K562 (cell line): ENCODE measurements at regions not wholly inside any gene's neighbourhood (a gene's known extent, or its start where the extent isn't known, plus 50 kb on each side); places are given as distances from the start of the nearest gene placed in this dataset.

Experiments
- ATAC-seq: fragments of 200-7000 bp; cut with Tn5 transposase; 3 replicates; pipeline ENCODE4 v1.9.1; 2020; ENCODE audit warnings: moderate library complexity
- BruUV-seq: library from RNA; stranded (reverse); fragments of 400-500 nt; replicated peaks from 2 replicates; lab custom pipeline; 2021; lab: Mats Ljungman, UMichigan
- CTCF ChIA-PET: fragments of 300-600 bp; formaldehyde crosslinking; extraction: SDS; loops from one replicate; lab custom pipeline; 2021; ENCODE audit warnings: low intra/inter-chr PET ratio; lab: Yijun Ruan, JAX
- POLR2A ChIA-PET: fragments of 300-600, 350-650 bp; sonication (Branson Sonifier 250); formaldehyde crosslinking; extraction: SDS; loops from one replicate; lab custom pipeline; 2021; ENCODE audit warnings: antibody characterized with exemption, inconsistent platforms; lab: Yijun Ruan, JAX
- DNase-seq, 4 experiments: peaks; one replicate each; pipeline versions ENCODE4 v3.0.0 to v3.0.0-alpha.2; 2011 to 2018; ENCODE audit warnings: low spot score in 3 of 4, mixed read lengths in 3 of 4; ENCODE audit errors: extremely low read depth in 1 of 4
- FAIRE-seq: peaks from 2 replicates; lab custom pipeline; 2011; peaks lifted over from hg19 to GRCh38; lab: Jason Lieb, UNC
- H2AFZ ChIP-seq: 2 replicates; pipeline ENCODE4 v1.6.0; 2011; ENCODE audit warnings: low read depth, low read length, control low read depth, inconsistent platforms
- H3K27ac ChIP-seq: fragments of 200-600 bp; 3 replicates; pipeline ENCODE4 v1.8.0; 2011; ENCODE audit warnings: low read depth, mild to moderate bottlenecking, control low read depth, inconsistent platforms, low read length, moderate library complexity, mixed read lengths; ENCODE audit errors: extremely low read depth
- H3K27me3 ChIP-seq, 2 experiments: fragments of 300-600 bp in 1 of 2; 2 replicates in 1 of 2; 3 replicates in 1 of 2; pipeline versions ENCODE4 v1.6.0 to v1.8.0; 2011; ENCODE audit warnings: inconsistent platforms in 2 of 2, low read length in 2 of 2, mild to moderate bottlenecking in 1 of 2, mixed read lengths in 1 of 2, moderate library complexity in 1 of 2; ENCODE audit not compliant: control insufficient read depth in 2 of 2, insufficient read depth in 2 of 2
- H3K36me3 ChIP-seq: fragments of 300-600 bp; 3 replicates; pipeline ENCODE4 v1.8.0; 2011; ENCODE audit warnings: mild to moderate bottlenecking, low read length, inconsistent platforms; ENCODE audit not compliant: control insufficient read depth, insufficient read depth
- H3K4me1 ChIP-seq, 2 experiments: fragments of 200-600 bp in 1 of 2; replicated peaks in 1 of 2; 2 replicates in 1 of 2; 3 replicates in 1 of 2; pipeline versions ENCODE4 v1.5.1 to v1.8.0; 2011; ENCODE audit warnings: inconsistent platforms in 2 of 2, low read length in 2 of 2, mild to moderate bottlenecking in 1 of 2, mixed read lengths in 1 of 2, moderate library complexity in 1 of 2; ENCODE audit not compliant: control insufficient read depth in 2 of 2, insufficient read depth in 2 of 2
- H3K4me2 ChIP-seq: 2 replicates; pipeline ENCODE4 v1.6.1; 2011; ENCODE audit warnings: low read length, control low read depth, inconsistent platforms, mixed read lengths; ENCODE audit not compliant: insufficient read depth
- H3K4me3 ChIP-seq: fragments of 200-600 bp; sonication (generic), shearing (Covaris generic); 2 replicates; pipeline ENCODE4 v1.5.1; 2016; ENCODE audit warnings: control low read depth, inconsistent platforms
- H3K79me2 ChIP-seq: fragments of 200-600 bp; 3 replicates; pipeline ENCODE4 v1.8.0; 2011; ENCODE audit warnings: low read length, inconsistent platforms; ENCODE audit not compliant: control insufficient read depth, insufficient read depth
- H3K9ac ChIP-seq, 2 experiments: 2 replicates each; pipeline versions ENCODE4 v1.6.0 to v1.6.1; 2011; ENCODE audit warnings: low read depth in 2 of 2, low read length in 2 of 2, control low read depth in 1 of 2, inconsistent platforms in 1 of 2, mild to moderate bottlenecking in 1 of 2, mixed read lengths in 1 of 2; ENCODE audit not compliant: insufficient read depth in 1 of 2
- H3K9me1 ChIP-seq: one replicate; pipeline ENCODE4 v1.6.0; 2011; ENCODE audit warnings: inconsistent platforms, mild to moderate bottlenecking, low read length, moderate library complexity; ENCODE audit not compliant: control insufficient read depth, insufficient read depth
- H3K9me3 ChIP-seq: replicated peaks from 2 replicates; pipeline ENCODE4 v1.5.1; 2011; ENCODE audit warnings: low read depth, low read length, inconsistent platforms; ENCODE audit not compliant: control insufficient read depth, insufficient read depth
- H4K20me1 ChIP-seq: replicated peaks from 2 replicates; pipeline ENCODE4 v1.6.1; 2011; ENCODE audit warnings: low read length, inconsistent platforms, mixed read lengths; ENCODE audit not compliant: control insufficient read depth, insufficient read depth
- CBX5 ChIP-seq: IDR thresholded peaks from 2 replicates; pipeline ENCODE4 v1.6.1; 2014; ENCODE audit warnings: low read depth, borderline replicate concordance
- CHD1 ChIP-seq: fragments of 200-600 bp; sonication (generic); IDR thresholded peaks from one replicate; pipeline ENCODE4 v1.6.1; 2012; ENCODE audit warnings: mild to moderate bottlenecking, moderate library complexity, low read length, inconsistent platforms
- U2AF1 ChIP-seq: fragments of 200-400 bp; formaldehyde crosslinking; optimal IDR thresholded peaks from 2 replicates; pipeline ENCODE3; 2017; ENCODE audit warnings: mild to moderate bottlenecking, low read depth, low read length, moderate library complexity
- ZNF133 ChIP-seq: fragments of 250-450 bp; sonication (Bioruptor Pico); IDR thresholded peaks from 2 replicates; pipeline ENCODE4 v1.4.0; 2020; ENCODE audit warnings: mild to moderate bottlenecking
- WGBS: fragments of 100-300 bp; shearing (Covaris generic); methylation state at CpG from one replicate; pipeline ENCODE4 v1.1.6; 2016; ENCODE audit warnings: low coverage, mixed read lengths; ENCODE audit not compliant: insufficient coverage; ENCODE audit errors: missing lambda C conversion rate; 5-methylcytosine and 5-hydroxymethylcytosine counted together
- in situ Hi-C: fragments of 300-500 bp; cut with MboI; formaldehyde crosslinking; loops from 4 replicates; pipeline ENCODE4 v1.15.0; 2018; ENCODE audit warnings: inconsistent platforms, mixed read lengths
- intact Hi-C: fragments of 100-400 bp; cut with micrococcal nuclease; formaldehyde crosslinking; loops from 2 replicates; pipeline ENCODE4 v1.14.2; 2022
- TF ChIP-seq, protein P1 (sequence below): sonication (generic); formaldehyde crosslinking; IDR thresholded peaks from 2 replicates; pipeline ENCODE4 v1.8.0; 2023; ENCODE audit warnings: missing genetic modification reagents, mild to moderate bottlenecking, borderline replicate concordance
- TF ChIP-seq, protein P2 (sequence below): fragments of 250-450 bp; sonication (Bioruptor Pico); IDR thresholded peaks from 2 replicates; pipeline ENCODE4 v1.8.0; 2021; ENCODE audit warnings: mild to moderate bottlenecking, moderate library complexity
- TF ChIP-seq, protein P3 (sequence below): fragments of 250-450 bp; sonication (Bioruptor Pico); IDR thresholded peaks from 2 replicates; pipeline ENCODE4 v1.5.0; 2020; ENCODE audit warnings: mild to moderate bottlenecking, borderline replicate concordance

DNA sequence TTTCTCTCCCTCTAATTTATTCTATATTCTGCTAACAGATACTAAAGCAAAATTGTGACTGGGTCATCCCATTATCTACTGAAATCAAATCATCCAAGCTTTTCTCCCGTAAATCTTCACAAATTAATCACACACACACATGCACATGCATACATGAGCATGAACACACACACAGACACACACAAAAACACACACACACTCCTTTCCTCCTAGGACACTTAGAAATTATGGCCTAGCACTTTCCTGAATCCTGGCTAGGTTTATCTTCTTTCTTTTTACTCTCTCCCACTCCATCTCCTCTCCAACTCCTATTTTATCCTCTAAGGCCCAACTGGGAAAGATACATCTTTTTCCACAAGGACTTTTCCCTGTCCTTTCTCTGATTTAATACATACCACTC is 255.6 kb upstream of the G2E3 start (continued):
- TF ChIP-seq, protein P1, sequence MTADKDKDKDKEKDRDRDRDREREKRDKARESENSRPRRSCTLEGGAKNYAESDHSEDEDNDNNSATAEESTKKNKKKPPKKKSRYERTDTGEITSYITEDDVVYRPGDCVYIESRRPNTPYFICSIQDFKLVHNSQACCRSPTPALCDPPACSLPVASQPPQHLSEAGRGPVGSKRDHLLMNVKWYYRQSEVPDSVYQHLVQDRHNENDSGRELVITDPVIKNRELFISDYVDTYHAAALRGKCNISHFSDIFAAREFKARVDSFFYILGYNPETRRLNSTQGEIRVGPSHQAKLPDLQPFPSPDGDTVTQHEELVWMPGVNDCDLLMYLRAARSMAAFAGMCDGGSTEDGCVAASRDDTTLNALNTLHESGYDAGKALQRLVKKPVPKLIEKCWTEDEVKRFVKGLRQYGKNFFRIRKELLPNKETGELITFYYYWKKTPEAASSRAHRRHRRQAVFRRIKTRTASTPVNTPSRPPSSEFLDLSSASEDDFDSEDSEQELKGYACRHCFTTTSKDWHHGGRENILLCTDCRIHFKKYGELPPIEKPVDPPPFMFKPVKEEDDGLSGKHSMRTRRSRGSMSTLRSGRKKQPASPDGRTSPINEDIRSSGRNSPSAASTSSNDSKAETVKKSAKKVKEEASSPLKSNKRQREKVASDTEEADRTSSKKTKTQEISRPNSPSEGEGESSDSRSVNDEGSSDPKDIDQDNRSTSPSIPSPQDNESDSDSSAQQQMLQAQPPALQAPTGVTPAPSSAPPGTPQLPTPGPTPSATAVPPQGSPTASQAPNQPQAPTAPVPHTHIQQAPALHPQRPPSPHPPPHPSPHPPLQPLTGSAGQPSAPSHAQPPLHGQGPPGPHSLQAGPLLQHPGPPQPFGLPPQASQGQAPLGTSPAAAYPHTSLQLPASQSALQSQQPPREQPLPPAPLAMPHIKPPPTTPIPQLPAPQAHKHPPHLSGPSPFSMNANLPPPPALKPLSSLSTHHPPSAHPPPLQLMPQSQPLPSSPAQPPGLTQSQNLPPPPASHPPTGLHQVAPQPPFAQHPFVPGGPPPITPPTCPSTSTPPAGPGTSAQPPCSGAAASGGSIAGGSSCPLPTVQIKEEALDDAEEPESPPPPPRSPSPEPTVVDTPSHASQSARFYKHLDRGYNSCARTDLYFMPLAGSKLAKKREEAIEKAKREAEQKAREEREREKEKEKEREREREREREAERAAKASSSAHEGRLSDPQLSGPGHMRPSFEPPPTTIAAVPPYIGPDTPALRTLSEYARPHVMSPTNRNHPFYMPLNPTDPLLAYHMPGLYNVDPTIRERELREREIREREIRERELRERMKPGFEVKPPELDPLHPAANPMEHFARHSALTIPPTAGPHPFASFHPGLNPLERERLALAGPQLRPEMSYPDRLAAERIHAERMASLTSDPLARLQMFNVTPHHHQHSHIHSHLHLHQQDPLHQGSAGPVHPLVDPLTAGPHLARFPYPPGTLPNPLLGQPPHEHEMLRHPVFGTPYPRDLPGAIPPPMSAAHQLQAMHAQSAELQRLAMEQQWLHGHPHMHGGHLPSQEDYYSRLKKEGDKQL: no peak
- TF ChIP-seq ZNF133 (CRISPR knock-in tag) (no peak), U2AF1 (no peak)

DNA sequence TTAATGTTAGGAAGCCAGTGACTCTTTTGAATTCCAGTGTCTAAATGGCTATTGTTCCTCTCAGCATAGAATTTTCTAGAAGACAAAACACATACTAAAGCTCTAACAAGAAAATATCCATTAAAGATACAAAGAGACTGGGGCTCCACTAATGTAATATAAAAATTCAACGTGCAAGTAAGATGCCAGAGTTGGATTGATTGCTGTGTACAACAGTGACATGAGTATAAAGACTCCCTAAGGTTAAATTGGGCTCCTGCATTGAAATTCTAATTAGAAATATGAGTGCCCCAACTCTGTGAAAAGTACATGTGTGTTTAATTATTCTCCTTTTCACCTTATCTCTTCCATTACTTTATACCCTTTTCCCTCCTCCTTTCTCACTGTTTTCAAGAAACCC is 253.6 kb upstream of the G2E3 start:
- H3K27ac ChIP-seq: no peak overlapping the region
- H3K4me3 ChIP-seq: no peak overlapping the region
- no peaks in the 10 kb centered on the region for H4K20me1 ChIP-seq
- intact Hi-C loops: no loop called here
- TF ChIP-seq, protein P2, sequence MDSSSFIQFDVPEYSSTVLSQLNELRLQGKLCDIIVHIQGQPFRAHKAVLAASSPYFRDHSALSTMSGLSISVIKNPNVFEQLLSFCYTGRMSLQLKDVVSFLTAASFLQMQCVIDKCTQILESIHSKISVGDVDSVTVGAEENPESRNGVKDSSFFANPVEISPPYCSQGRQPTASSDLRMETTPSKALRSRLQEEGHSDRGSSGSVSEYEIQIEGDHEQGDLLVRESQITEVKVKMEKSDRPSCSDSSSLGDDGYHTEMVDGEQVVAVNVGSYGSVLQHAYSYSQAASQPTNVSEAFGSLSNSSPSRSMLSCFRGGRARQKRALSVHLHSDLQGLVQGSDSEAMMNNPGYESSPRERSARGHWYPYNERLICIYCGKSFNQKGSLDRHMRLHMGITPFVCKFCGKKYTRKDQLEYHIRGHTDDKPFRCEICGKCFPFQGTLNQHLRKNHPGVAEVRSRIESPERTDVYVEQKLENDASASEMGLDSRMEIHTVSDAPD (CRISPR knock-in tag): no peak
- TF ChIP-seq CHD1: no peak
- TF ChIP-seq, protein P3, sequence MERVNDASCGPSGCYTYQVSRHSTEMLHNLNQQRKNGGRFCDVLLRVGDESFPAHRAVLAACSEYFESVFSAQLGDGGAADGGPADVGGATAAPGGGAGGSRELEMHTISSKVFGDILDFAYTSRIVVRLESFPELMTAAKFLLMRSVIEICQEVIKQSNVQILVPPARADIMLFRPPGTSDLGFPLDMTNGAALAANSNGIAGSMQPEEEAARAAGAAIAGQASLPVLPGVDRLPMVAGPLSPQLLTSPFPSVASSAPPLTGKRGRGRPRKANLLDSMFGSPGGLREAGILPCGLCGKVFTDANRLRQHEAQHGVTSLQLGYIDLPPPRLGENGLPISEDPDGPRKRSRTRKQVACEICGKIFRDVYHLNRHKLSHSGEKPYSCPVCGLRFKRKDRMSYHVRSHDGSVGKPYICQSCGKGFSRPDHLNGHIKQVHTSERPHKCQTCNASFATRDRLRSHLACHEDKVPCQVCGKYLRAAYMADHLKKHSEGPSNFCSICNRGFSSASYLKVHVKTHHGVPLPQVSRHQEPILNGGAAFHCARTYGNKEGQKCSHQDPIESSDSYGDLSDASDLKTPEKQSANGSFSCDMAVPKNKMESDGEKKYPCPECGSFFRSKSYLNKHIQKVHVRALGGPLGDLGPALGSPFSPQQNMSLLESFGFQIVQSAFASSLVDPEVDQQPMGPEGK: no peak
- no peak for TF ChIP-seq CBX5
- no peak for DNase-seq
- H3K9ac ChIP-seq: no peak overlapping the region
- no peaks in the 10 kb centered on the region for H3K36me3 ChIP-seq
- no peak for FAIRE-seq
- H3K4me2 ChIP-seq: no peak overlapping the region
- H3K27me3 ChIP-seq: no peaks in the 10 kb centered on the region
- no peak for ATAC-seq
- ChIA-PET CTCF (no interaction called here), POLR2A (interaction anchor here (1.4 kb wide), 1 partner anchor 10 kb away, joined by 5 read pairs; no protein-coding TSS in a partner anchor)
- 0% methylated on average over 1 of the region's 1 CpG for WGBS
- H3K4me1 ChIP-seq: no peaks in the 10 kb centered on the region
- H3K79me2 ChIP-seq: no peaks in the 10 kb centered on the region
- in situ Hi-C loops: no loop called here
- H3K9me1 ChIP-seq: no peaks in the 10 kb centered on the region
- H2AFZ ChIP-seq: no peak overlapping the region
- no TSS peak for BruUV-seq
- no peaks in the 10 kb centered on the region for H3K9me3 ChIP-seq
